Neural cell (in vitro differentiated cells): ENCODE measurements at regions not wholly inside any gene's neighbourhood (a gene's known extent, or its start where the extent isn't known, plus 50 kb on each side); places are given as distances from the start of the nearest gene placed in this dataset.

Source experiments
- H2AFZ ChIP-seq: fragments of 200-600, 300-800 bp; sonication (generic), shearing (Covaris generic); 2 replicates; pipeline ENCODE4 v1.6.0; 2014; ENCODE audit warnings: low read depth, mild to moderate bottlenecking, antibody characterized with exemption, low read length, moderate library complexity
- H3F3A ChIP-seq: fragments of 200-600 bp; shearing (Covaris generic); 2 replicates; pipeline ENCODE4 v1.6.1; 2016; ENCODE audit warnings: mild to moderate bottlenecking, moderate library complexity, mixed read lengths, antibody characterized with exemption, low read length; ENCODE audit not compliant: insufficient read depth, poor library complexity, severe bottlenecking
- H3K27ac ChIP-seq: fragments of 200-600, 300-800 bp; sonication (generic), shearing (Covaris generic); 2 replicates; pipeline ENCODE4 v1.5.1; 2014; ENCODE audit warnings: mild to moderate bottlenecking, low read length, moderate library complexity
- H3K27me3 ChIP-seq: fragments of 300-800, 200-600 bp; sonication (generic), shearing (Covaris generic); 2 replicates; pipeline ENCODE4 v1.6.0; 2014; ENCODE audit warnings: mild to moderate bottlenecking, low read depth, low read length, moderate library complexity; ENCODE audit not compliant: insufficient read depth
- H3K36me3 ChIP-seq: fragments of 300-800, 200-600 bp; sonication (generic), shearing (Covaris generic); 2 replicates; pipeline ENCODE4 v1.5.1; 2014; ENCODE audit warnings: mild to moderate bottlenecking, antibody characterized with exemption, low read length, moderate library complexity; ENCODE audit not compliant: insufficient read depth
- H3K4me2 ChIP-seq: fragments of 300-800, 200-600 bp; sonication (generic), shearing (Covaris generic); 2 replicates; pipeline ENCODE4 v1.6.0; 2014; ENCODE audit warnings: mild to moderate bottlenecking, low read length
- H3K4me3 ChIP-seq: fragments of 300-800, 200-600 bp; sonication (generic), shearing (Covaris generic); 2 replicates; pipeline ENCODE4 v1.5.1; 2014; ENCODE audit warnings: mild to moderate bottlenecking, low read length, moderate library complexity
- H3K79me2 ChIP-seq: fragments of 200-600 bp; shearing (Covaris generic); replicated peaks from 2 replicates; pipeline ENCODE4 v1.6.0; 2014; ENCODE audit warnings: mild to moderate bottlenecking, low read length, moderate library complexity; ENCODE audit not compliant: insufficient read depth
- H3K9ac ChIP-seq: fragments of 300-800, 200-600 bp; sonication (generic), shearing (Covaris generic); 2 replicates; pipeline ENCODE4 v1.6.1; 2016; ENCODE audit warnings: mild to moderate bottlenecking, low read length, mixed read lengths
- H3K9me2 ChIP-seq: fragments of 200-600 bp; shearing (Covaris generic); 2 replicates; pipeline ENCODE4 v1.6.1; 2016; ENCODE audit warnings: mild to moderate bottlenecking, low read length, mixed read lengths; ENCODE audit not compliant: insufficient read depth
- H3K9me3 ChIP-seq: fragments of 200-600, 300-800 bp; sonication (generic), shearing (Covaris generic); 2 replicates; pipeline ENCODE4 v1.6.1; 2016; ENCODE audit warnings: mild to moderate bottlenecking, mixed run types, low read length, moderate library complexity, mixed read lengths
- H4K20me1 ChIP-seq: fragments of 200-600 bp; shearing (Covaris generic); 2 replicates; pipeline ENCODE4 v1.6.1; 2016; ENCODE audit warnings: mild to moderate bottlenecking, mixed run types; ENCODE audit not compliant: insufficient read depth
- CTCF ChIP-seq: fragments of 450-650 bp; IDR thresholded peaks from 2 replicates; pipeline ENCODE4 v1.5.1; 2014; ENCODE audit warnings: antibody characterized with exemption, mild to moderate bottlenecking, moderate library complexity; ENCODE audit not compliant: poor library complexity, severe bottlenecking
- EP300 ChIP-seq: fragments of 450-650 bp; conservative IDR thresholded peaks from 2 replicates; pipeline ENCODE4 v1.6.1; 2014; ENCODE audit warnings: antibody characterized with exemption, mild to moderate bottlenecking, moderate library complexity; ENCODE audit not compliant: poor library complexity, severe bottlenecking
- EZH2 ChIP-seq: fragments of 200-600, 300-800 bp; shearing (Covaris generic), sonication (generic); IDR thresholded peaks from 2 replicates; pipeline ENCODE4 v1.6.1; 2014; ENCODE audit warnings: antibody characterized with exemption, low read length, borderline replicate concordance, mild to moderate bottlenecking; ENCODE audit not compliant: insufficient read depth, poor library complexity, severe bottlenecking
- MXI1 ChIP-seq: fragments of 450-650 bp; conservative IDR thresholded peaks from 2 replicates; pipeline ENCODE4 v1.6.1; 2014; ENCODE audit warnings: antibody characterized with exemption, mild to moderate bottlenecking; ENCODE audit not compliant: poor library complexity, severe bottlenecking
- POLR2AphosphoS5 ChIP-seq: IDR thresholded peaks from 2 replicates; pipeline ENCODE4 v1.6.1; 2012
- RAD21 ChIP-seq: fragments of 450-650 bp; conservative IDR thresholded peaks from 2 replicates; pipeline ENCODE4 v1.6.1; 2014; ENCODE audit warnings: antibody characterized with exemption, mild to moderate bottlenecking, moderate library complexity
- REST ChIP-seq: IDR thresholded peaks from 2 replicates; pipeline ENCODE4 v1.6.1; 2012; ENCODE audit warnings: borderline replicate concordance
- SMC3 ChIP-seq: fragments of 450-650 bp; conservative IDR thresholded peaks from 2 replicates; pipeline ENCODE4 v1.6.1; 2014; ENCODE audit warnings: antibody characterized with exemption, mild to moderate bottlenecking, moderate library complexity; ENCODE audit not compliant: poor library complexity
- TAF1 ChIP-seq: IDR thresholded peaks from 2 replicates; pipeline ENCODE4 v1.6.1; 2012; ENCODE audit warnings: low read depth

DNA sequence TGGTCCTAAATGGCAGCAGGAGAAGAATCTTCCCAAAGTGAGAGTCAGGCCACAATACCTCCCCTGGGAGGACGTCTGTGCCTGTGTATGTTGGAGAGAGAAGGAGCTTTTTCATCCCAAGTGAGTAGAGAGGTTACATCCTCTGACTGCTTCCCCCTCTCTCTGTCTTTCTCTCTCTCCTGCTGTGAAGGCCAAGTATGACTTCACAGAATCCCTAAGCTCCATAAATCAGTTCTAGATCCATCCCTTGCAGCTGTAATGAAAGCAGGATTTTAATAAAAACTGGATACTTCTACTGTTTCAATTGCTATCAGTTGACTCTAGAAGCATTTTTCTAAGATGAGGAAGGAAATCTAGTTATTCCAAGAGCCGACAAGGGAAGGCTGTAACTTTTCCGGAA, 389.1 kb upstream of the PROK2 start:
- Histone ChIP-seq H3K4me3 (no peak overlapping the region), H3K36me3 (no peaks in the 10 kb centered on the region), H3K79me2 (no peaks in the 10 kb centered on the region), H3K9me2 (no peaks in the 10 kb centered on the region), H3F3A (no peaks in the 10 kb centered on the region), H2AFZ (no peak overlapping the region), H3K27me3 (no peaks in the 10 kb centered on the region), H3K4me2 (no peak overlapping the region), H3K27ac (no peak overlapping the region), H3K9ac (no peak overlapping the region), H4K20me1 (no peaks in the 10 kb centered on the region), H3K9me3 (no peaks in the 10 kb centered on the region)
- TF ChIP-seq SMC3 = no peak

- Histone ChIP-seq H3K27me3 (no peaks in the 10 kb centered on the region), H3K9me2 (no peaks in the 10 kb centered on the region), H3K9me3 (no peaks in the 10 kb centered on the region), H3F3A (no peaks in the 10 kb centered on the region), H3K79me2 (no peaks in the 10 kb centered on the region), H3K4me2 (no peak overlapping the region), H3K4me3 (no peak overlapping the region), H3K27ac (no peak overlapping the region), H2AFZ (no peak overlapping the region), H4K20me1 (no peaks in the 10 kb centered on the region), H3K36me3 (no peaks in the 10 kb centered on the region), H3K9ac (no peak overlapping the region)
- no peak for TF ChIP-seq SMC3
- TF ChIP-seq TAF1 = no peak
- no peak for TF ChIP-seq REST
- no peak for TF ChIP-seq MXI1
- no peak for TF ChIP-seq EP300
- no peak for TF ChIP-seq EZH2
- no peak for TF ChIP-seq POLR2AphosphoS5
- no peak for TF ChIP-seq RAD21
- no peak for TF ChIP-seq CTCF
These were observed 387.0 kb upstream of the PROK2 start for GRCh38 chr3:72171946-72172345.

DNA sequence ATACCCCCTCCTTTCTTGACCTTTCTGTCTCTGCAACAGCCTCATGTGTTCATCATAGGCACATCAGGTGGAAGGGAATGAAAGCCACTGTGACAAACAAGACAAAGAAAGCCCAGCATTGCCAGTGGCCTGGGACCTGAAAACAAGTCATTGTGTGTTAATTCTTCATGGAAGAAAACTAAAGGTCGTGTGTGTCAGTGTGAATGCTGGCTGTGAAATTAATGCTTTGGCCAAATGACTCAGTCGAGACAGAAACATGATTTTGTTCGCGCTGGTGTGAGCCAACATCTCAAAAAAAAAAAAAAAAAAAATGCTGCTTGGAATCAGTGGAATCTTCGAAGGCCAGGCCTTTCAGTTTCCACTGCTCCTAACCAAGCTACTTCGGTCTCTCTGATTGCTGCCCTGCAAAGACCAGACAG, 386.5 kb upstream of the PROK2 start:
- H3K9me3 ChIP-seq = no peaks in the 10 kb centered on the region
- H2AFZ ChIP-seq = no peak overlapping the region
- TF ChIP-seq REST (no peak), TAF1 (no peak), EP300 (no peak), MXI1 (no peak), CTCF (no peak), SMC3 (no peak), RAD21 (no peak), POLR2AphosphoS5 (no peak), EZH2 (no peak)
- H4K20me1 ChIP-seq = no peaks in the 10 kb centered on the region
- H3K27me3 ChIP-seq = no peaks in the 10 kb centered on the region
- no peak overlapping the region for H3K27ac ChIP-seq
- H3K36me3 ChIP-seq = no peaks in the 10 kb centered on the region
- H3K4me2 ChIP-seq = no peak overlapping the region
- no peaks in the 10 kb centered on the region for H3K9me2 ChIP-seq
- H3F3A ChIP-seq = no peaks in the 10 kb centered on the region
- no peaks in the 10 kb centered on the region for H3K79me2 ChIP-seq
- no peak overlapping the region for H3K4me3 ChIP-seq
- H3K9ac ChIP-seq = no peak overlapping the region
